ENCODE measurements at regions not wholly inside any gene's neighbourhood (a gene's known extent, or its start where the extent isn't known, plus 50 kb on each side); places are given as distances from the start of the nearest gene placed in this dataset.

GRCh38 chr9:71323357-71323756, 201.9 kb upstream of the TRPM3 start:
- no peak for ATAC-seq

GRCh38 chr9:71322311-71322710, 200.9 kb upstream of the TRPM3 start:
- TF ChIP-seq SNAI2 (CRISPR knock-in tag; IDR thresholded peaks at IDR 0.05) (no peak), POU6F1 (CRISPR knock-in tag; IDR thresholded peaks at IDR 0.05; ENCODE audit: borderline replicate concordance, low read depth) (no peak), ZNF8 (CRISPR knock-in tag; IDR thresholded peaks at IDR 0.05) (no peak), GLIS3 (CRISPR knock-in tag; IDR thresholded peaks at IDR 0.05) (no peak), TOX (CRISPR knock-in tag; IDR thresholded peaks at IDR 0.05; ENCODE audit: borderline replicate concordance) (no peak), RARB (CRISPR knock-in tag; IDR thresholded peaks at IDR 0.05) (no peak), PPARA (CRISPR knock-in tag; IDR thresholded peaks at IDR 0.05; ENCODE audit: borderline replicate concordance) (no peak), ZC3H10 (CRISPR knock-in tag; IDR thresholded peaks at IDR 0.05) (no peak), ZNF565 (CRISPR knock-in tag; conservative IDR thresholded peaks at IDR 0.05; ENCODE audit: low read depth) (no peak), ISL1 (CRISPR knock-in tag; IDR thresholded peaks at IDR 0.05) (no peak), ZFP30 (CRISPR knock-in tag; IDR thresholded peaks at IDR 0.05) (no peak), ESRRG (CRISPR knock-in tag; IDR thresholded peaks at IDR 0.05) (no peak), CREB5 (CRISPR knock-in tag; IDR thresholded peaks at IDR 0.05; ENCODE audit: low read depth) (no peak), ARNTL (CRISPR knock-in tag; IDR thresholded peaks at IDR 0.05; ENCODE audit: borderline replicate concordance, low read depth) (no peak), OSR1 (CRISPR knock-in tag; IDR thresholded peaks at IDR 0.05) (no peak), PATZ1 (CRISPR knock-in tag; IDR thresholded peaks at IDR 0.05; ENCODE audit: borderline replicate concordance) (no peak), BACH2 (CRISPR knock-in tag; IDR thresholded peaks at IDR 0.05; ENCODE audit: borderline replicate concordance) (no peak), CSDC2 (CRISPR knock-in tag; IDR thresholded peaks at IDR 0.05) (no peak), TSHZ2 (CRISPR knock-in tag; IDR thresholded peaks at IDR 0.05) (no peak)
- no peak for ATAC-seq

More at GRCh38 chr9:71323357-71323756, 201.9 kb upstream of the TRPM3 start:
- TF ChIP-seq CSDC2 (CRISPR knock-in tag; IDR thresholded peaks at IDR 0.05) (no peak), POU6F1 (CRISPR knock-in tag; IDR thresholded peaks at IDR 0.05; ENCODE audit: borderline replicate concordance, low read depth) (no peak), CSRNP3 (CRISPR knock-in tag; IDR thresholded peaks at IDR 0.05) (no peak), ISL1 (CRISPR knock-in tag; IDR thresholded peaks at IDR 0.05) (no peak), SNAI2 (CRISPR knock-in tag; IDR thresholded peaks at IDR 0.05) (no peak), ESRRG (CRISPR knock-in tag; IDR thresholded peaks at IDR 0.05) (no peak), GLIS3 (CRISPR knock-in tag; IDR thresholded peaks at IDR 0.05) (no peak)
